Fibroblast of pulmonary artery (primary cell): ENCODE measurements at regions not wholly inside any gene's neighbourhood (a gene's known extent, or its start where the extent isn't known, plus 50 kb on each side); places are given as distances from the start of the nearest gene placed in this dataset.

Experiments
- DNase-seq: peaks from one replicate; pipeline ENCODE4 v3.0.0-alpha.2; 2010; ENCODE audit warnings: low read depth
- H3K4me3 ChIP-seq: replicated peaks from 2 replicates; pipeline ENCODE4 v1.5.1; 2011; ENCODE audit warnings: low read depth, mild to moderate bottlenecking, control low read depth, low read length, moderate library complexity
- TF ChIP-seq, protein P1 (sequence below): IDR thresholded peaks from 2 replicates; pipeline ENCODE4 v1.5.1; 2011; ENCODE audit warnings: mild to moderate bottlenecking, control low read depth, low read length, inconsistent platforms; ENCODE audit errors: missing control alignments

DNA sequence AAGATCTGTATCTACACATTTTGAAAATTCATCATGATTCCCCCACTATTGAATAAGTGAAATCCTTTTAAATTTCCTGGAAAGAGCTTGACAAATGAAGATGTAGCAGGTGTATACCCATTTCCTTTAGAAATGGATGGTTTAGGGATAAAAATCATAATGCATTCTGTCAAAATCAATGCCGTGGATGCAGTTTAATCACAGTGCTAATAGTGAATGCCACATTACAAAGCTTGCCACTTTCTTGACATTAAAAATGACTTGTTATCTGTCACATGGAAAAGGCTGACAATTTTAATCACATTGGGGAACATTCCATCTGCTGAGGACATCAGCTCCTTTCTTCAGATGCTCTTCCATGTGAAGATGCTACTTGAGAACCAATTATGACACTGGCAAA, 229.6 kb downstream of the GPAM start:
- no peak for DNase-seq
- TF ChIP-seq, protein P1, sequence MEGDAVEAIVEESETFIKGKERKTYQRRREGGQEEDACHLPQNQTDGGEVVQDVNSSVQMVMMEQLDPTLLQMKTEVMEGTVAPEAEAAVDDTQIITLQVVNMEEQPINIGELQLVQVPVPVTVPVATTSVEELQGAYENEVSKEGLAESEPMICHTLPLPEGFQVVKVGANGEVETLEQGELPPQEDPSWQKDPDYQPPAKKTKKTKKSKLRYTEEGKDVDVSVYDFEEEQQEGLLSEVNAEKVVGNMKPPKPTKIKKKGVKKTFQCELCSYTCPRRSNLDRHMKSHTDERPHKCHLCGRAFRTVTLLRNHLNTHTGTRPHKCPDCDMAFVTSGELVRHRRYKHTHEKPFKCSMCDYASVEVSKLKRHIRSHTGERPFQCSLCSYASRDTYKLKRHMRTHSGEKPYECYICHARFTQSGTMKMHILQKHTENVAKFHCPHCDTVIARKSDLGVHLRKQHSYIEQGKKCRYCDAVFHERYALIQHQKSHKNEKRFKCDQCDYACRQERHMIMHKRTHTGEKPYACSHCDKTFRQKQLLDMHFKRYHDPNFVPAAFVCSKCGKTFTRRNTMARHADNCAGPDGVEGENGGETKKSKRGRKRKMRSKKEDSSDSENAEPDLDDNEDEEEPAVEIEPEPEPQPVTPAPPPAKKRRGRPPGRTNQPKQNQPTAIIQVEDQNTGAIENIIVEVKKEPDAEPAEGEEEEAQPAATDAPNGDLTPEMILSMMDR, result no peak
- no peak overlapping the region for H3K4me3 ChIP-seq

DNA sequence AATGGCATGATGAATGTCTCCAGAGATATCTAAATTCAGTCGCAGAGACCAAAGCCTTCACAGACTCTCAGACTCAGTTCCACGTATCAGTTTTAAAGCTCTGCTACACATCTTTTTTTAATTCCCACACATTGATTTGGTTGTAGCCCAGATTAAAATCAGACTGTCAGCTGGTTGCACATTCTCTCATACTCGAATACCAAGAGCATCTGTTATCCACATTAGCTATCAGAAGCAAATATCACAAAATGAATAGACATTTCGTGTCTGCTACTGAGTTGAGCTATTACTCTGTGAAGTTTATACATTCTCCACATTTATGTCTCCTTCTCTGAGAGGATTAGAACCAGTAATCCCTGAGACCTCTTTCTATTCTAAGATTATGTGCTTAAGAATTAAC, 229.2 kb downstream of the GPAM start:
- no peak for DNase-seq
- H3K4me3 ChIP-seq, result no peak overlapping the region
- TF ChIP-seq, protein P1, result no peak

DNA sequence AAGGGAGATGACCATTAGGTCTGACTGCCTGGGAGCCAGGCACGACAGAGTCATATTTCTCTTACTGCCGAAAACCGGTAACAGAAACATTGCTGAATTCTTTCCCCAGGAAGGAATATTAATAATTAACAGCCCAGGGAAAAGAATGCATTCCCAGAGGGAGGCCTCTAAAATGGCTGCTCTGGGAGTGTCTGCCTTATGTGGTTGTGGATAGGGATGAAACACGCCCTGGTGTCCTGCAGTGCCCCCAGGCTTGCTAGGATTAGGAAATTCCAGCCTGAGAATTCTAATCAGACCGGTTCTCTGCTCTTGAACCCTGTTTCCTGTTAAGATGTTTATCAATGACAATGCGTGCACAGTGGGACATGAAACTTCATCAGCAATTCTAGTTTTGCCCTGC, 226.7 kb downstream of the GPAM start:
- TF ChIP-seq, protein P1, result no peak
- no peak for DNase-seq
- H3K4me3 ChIP-seq, result no peak overlapping the region

DNA sequence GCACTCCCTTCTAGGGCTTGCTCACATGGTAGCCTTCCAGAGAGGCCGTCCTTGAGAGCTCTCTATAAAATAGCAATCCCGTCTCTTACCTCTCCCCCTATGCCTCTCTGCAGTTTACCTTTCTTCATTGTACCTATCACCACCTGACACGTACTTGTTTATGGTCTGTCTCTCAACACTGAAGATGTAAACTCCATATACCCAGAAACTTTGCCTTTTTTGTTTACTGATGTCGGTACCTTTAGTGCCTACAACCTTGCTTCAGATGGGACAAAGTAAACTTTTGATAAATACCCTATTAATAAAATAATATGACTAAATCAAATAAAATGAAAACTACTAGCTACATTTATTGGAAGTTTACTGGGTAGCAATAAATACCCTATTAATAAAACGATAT, 220.6 kb downstream of the GPAM start:
- no peak overlapping the region for H3K4me3 ChIP-seq
- no peak for DNase-seq
- TF ChIP-seq, protein P1, result no peak

DNA sequence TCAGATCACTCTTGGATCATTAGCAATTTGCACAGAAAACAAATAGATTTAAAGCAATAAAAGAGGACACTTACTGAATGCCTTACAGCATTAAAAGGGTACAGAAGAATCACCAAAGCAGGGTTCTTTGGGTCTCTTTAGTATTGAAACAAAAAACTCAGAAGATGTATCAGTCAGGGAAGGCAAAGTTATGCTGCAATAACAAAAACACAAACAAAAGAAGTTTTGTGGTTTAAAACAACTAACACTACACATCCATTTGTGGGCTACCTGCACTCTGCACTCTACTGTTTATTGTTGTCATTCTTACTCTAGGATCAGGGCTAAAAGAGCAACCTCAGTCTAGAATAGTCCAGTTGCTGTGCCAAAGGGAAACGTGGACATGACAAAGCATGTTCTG, 216.4 kb downstream of the GPAM start:
- H3K4me3 ChIP-seq, result no peak overlapping the region
- TF ChIP-seq, protein P1, result no peak
- no peak for DNase-seq

DNA sequence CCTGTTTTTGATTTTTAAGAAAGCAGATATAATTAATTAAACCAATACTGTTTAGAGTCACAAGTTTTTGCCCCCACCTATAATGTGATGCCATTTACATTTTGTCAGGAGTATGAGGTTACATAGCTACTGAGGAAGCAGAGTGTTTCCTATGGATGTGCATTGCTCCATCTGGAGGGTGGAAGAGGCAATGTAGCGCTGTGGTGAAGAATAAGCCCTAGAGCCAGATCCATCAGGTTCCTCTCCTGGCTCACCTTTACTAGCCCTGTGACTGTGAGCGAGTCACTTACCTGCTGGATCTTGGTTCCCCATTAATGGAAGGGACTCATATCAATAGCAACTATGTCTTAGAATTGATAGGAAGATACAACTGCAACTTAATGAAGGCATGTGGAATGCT, 216.0 kb downstream of the GPAM start:
- TF ChIP-seq, protein P1, result no peak
- no peak for DNase-seq
- H3K4me3 ChIP-seq, result no peak overlapping the region

DNA sequence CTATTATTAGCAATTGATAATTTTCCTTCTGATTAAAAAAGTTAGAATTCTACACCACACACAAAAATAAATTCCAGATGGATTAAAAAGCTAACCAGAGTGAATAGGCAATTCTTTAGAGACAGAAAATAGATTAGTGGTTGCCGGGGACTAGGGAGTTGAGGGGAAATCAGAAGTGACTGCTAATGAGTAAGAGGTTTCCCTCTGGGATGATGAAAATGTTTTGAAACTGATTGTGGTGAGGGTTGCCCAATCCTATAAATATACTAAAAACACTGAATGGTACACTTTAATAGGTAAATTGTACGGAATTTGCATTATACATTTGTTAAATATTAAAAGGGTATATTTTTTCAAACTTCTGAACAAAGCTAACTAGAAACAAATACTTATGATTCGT, 214.9 kb downstream of the GPAM start:
- no peak for DNase-seq
- TF ChIP-seq, protein P1, result no peak

More for the DNA sequence above, 214.9 kb downstream of the GPAM start:
- H3K4me3 ChIP-seq, result no peak overlapping the region
